Sciatic nerve (tissue), 2 donors: ENCODE measurements at regions not wholly inside any gene's neighbourhood (a gene's known extent, or its start where the extent isn't known, plus 50 kb on each side); places are given as distances from the start of the nearest gene placed in this dataset.
"Not testable (repeated sequence)": the region's sequence is repeated elsewhere in the genome, so short reads cannot be mapped to it uniquely, and the experiment has no call there.

Experiments used
- ATAC-seq: fragments of 200-7000 bp; cut with Tn5 transposase; one replicate; pipeline ENCODE4 v1.9.1; 2020; ENCODE audit warnings: mild to moderate bottlenecking, moderate library complexity
- DNase-seq: peaks from one replicate; pipeline ENCODE4 v3.0.0-alpha.2; 2020; ENCODE audit warnings: low spot score
- intact Hi-C: fragments of 100-400 bp; cut with DNase I; formaldehyde crosslinking; loops from one replicate; pipeline ENCODE4 v1.14.2; 2022
- donor health status: DM: no; HTN: no; CAD: no.
- donor health status: DM: no; HTN: no; CAD: no.

DNA sequence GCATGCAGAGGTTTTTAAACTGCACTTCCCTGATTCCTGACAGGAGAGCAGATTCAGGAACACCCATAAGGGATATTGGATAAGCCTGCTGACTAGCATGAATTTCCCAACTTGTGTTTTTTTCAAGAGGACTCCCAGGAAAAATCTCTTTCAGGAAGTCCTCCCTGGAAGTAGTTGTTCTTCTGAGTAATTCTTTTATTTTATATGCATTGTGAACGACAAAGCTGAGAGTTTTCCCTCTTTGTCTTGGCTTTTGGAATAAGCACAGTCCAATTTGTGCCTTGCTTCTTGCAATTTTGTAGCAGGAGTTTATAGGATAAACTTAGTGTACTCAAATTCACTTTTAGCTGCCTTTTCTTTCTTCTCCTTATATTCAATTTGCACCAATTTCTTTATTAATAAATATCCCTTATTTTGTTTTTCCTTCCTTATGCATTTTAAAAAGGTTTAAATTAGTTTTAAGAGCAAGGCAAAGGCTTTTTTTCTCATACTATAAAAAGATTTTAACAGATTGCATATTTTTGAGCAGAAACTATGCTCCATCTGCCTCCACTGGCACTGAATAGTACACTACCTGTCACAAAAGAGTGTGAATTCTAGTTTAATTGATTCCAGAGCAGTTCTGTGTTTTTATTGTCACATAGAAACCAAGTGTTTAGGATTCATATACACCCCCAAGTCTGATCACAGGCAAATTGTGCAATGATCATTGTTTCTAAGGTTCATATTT, 543.3 kb upstream of the SPRY2 start:
- no peak for DNase-seq
- no peak for ATAC-seq
- intact Hi-C loops, result no loop called here

DNA sequence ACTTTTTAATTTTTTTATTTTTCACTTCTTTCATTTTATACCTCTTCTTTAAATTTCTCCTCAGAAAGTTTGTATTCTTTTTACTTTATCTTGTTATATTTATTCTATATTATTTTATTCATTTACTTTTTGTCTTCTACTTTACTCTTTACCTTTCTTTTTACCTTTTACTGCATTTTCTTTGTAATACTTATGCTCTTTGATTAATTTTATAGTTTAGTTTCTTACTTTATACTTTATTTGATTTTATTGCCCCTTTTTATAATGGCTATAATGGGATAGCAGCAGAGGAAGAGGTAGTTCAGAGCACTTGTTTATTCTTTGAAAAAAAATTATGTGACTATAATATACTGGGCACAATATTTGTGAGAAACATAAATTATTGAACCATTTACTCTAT, 542.6 kb upstream of the SPRY2 start:
- ATAC-seq (no peak), DNase-seq (no peak)
- intact Hi-C loops, result no loop called here

DNA sequence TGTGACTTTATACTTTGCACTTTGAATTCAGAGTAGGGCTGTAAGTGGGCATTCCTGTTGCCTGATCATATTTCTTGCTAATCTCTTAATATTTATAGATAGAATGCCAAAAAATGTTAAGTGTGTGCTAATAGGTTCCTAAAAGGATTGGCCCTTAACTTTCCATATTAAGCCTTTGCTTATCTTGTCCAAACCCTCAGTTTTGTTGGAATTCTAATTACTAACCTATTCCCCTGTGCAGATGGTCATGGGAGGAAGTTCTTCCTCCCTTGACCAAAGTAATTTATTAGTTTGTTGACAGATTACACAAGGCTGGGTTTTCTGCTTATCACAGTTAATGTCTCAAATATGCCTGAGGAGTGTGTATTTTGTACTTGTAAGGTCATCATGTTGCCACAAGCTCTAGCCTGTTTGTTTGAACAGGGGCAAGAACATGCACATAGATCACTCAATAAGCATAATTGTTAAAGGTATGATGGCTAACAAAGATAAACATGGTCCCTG, 541.1 kb upstream of the SPRY2 start:
- ATAC-seq (peak; percentile 92), DNase-seq (no peak)
- intact Hi-C loops, result no loop called here

DNA sequence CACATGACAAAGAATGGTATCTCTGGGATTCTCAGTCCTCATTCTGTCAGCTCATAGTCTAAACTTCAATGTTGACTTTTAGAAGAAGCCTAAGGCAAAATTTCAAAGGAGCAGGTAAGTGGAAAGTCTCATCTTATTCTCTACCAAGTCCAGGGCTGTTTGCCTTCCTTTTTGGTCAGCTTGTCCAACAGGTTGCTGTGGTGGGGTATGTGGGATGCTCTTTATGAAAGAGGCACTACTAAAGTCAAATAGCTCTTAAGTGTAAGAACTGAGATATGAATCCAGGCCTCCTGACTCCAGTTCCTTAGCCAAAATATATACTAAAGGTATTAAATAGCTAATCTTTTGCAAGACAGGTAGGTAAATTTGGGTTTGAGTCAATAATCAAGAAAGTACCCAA, 540.6 kb upstream of the SPRY2 start:
- intact Hi-C loops, result no loop called here
- ATAC-seq, result peak; percentile 16
- no peak for DNase-seq

DNA sequence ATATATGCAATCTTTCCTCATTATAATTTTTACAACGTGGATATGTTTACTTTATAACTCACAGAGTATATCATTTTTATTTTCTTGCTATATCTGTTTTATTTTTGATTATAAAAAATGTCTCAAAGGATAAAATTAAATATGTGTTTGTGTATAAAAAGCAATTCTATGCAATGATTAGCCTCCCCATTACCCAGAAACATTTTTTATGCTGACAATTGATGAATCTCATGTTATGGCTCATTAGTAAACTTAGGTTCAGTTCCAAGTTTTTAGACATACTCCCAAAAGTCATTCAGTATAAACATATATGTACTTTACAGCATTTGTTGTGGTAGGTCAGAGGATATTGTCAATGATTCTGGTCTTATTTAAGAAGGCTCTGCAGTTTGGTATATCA, 540.1 kb upstream of the SPRY2 start:
- DNase-seq (no peak), ATAC-seq (no peak)
- intact Hi-C loops, result no loop called here

DNA sequence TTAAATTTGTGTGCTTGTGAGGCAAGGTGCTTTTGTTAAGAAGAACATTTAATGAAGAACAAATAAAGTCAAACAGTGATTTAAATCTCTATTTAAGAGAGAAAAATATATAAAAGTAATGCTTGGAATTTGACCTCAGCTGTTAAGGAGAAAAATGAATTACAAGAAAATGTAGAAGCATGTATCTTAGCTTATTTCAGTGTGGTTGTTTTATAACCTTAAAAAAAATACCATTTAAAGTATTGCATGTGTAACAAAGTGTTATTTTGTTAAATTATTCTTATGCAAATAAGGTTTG, 537.0 kb upstream of the SPRY2 start:
- DNase-seq (no peak), ATAC-seq (no peak)
- intact Hi-C loops, result no loop called here

DNA sequence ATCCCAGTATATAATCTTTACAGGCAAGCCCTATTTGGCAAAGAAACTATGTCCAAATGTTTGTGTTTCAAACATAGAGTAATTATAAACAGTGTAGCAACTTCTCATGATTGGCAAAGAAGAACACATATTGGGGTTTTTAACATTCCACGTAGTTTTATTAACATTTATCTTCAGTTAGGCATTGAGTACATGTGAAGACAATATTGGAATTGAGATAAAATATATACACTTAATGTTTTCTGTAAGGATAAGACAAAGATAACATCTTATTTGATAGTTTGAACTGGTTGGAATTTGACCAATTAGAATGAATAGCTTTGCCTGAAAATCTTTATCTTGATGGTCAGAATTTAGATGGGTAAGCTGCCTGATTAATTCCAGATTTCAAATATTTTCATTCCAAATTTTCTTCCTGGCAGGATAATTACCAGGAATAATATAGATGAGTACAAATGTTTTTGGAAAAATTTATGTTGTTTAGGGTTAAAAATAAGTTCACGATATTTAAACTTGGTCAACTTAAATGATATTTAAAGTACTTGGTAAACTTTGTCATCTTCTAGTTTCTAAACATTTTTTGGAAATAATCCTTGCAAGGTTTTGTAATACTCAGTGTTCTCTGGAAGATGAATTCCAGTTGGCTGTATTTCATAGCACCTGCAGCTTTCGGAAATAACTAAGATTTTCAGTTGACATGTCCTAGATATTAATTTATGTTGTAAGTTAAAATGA, 536.5 kb upstream of the SPRY2 start:
- intact Hi-C loops, result no loop called here
- no peak for DNase-seq
- no peak for ATAC-seq

DNA sequence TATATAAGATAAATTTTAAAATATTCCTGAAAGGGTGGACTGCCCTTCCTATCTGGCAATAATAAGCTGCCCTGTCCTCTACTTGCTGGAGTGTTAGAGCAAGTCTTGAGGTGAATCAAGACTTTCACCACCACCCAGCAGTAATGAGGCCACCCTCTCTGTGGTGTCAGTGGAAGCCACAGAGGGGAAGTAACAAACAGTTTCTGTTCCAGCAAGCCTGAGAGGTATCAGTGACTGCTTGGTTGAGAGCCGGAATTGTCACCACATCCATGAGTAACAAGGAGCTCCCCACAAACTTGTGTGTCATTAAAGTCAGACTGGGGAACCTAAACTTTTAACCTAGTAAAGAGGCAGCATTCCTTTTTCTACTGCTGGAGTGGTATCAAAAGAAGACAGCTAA, 532.7 kb upstream of the SPRY2 start:
- no peak for DNase-seq
- no peak for ATAC-seq
- intact Hi-C loops, result no loop called here

DNA sequence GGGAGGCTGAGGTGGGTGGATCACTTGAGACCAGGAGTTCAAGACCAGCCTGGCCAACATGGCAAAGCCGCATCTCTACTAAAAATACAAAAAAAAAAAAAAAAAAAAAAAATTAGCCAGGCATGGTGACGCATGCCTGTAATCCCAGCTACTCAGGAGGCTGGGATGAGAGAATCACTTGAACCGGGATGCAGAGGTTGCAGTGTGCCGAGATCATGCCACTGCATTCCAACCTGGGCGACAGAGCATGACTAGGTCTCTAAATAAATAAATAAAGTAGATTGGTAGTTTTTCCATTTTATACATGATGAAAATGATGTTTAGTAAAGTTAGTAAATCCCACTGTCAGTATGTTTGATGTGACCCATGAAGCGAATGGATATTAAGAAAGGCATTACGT, 531.0 kb upstream of the SPRY2 start:
- DNase-seq, ATAC-seq, intact Hi-C loops: not testable (repeated sequence)

DNA sequence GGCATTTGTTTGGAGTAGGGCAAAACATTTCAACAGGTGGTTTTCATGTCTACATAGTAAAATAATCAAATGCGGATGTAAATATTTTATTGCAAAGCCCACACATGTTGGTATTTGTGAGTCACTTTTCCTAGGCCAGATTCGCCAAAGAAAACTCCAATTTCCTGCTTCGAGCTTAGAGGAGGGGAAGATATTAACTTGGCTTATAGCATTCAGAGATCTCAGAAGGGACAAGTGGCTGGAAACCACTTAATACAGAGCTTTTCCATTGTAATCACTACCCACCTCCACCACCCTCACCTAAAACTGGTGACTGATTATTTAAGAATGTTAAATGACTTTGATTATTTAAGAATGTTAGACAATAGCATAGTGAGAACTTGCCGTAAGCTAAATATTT, 530.6 kb upstream of the SPRY2 start:
- intact Hi-C loops, result no loop called here
- DNase-seq (no peak), ATAC-seq (no peak)

DNA sequence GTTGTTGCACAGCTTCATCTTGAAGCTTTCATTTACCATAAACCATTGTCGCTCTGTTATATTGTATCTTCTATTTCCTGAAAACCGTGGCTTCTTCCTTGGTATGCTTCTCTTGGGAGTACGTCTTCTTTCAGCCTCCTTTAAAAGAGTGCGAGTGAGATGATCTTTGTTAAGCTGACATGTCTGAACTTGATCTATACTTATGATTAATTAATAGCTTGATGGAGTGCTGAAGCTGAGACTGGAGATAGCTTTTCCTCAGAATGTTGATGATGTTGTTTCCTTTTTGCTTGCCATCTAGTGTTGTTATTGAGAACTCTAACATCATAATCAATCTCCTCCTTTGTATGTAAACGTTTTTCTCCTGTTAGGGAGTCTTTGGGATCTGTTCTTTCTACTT, 529.3 kb upstream of the SPRY2 start:
- DNase-seq (no peak), ATAC-seq (no peak)
- intact Hi-C loops, result no loop called here

DNA sequence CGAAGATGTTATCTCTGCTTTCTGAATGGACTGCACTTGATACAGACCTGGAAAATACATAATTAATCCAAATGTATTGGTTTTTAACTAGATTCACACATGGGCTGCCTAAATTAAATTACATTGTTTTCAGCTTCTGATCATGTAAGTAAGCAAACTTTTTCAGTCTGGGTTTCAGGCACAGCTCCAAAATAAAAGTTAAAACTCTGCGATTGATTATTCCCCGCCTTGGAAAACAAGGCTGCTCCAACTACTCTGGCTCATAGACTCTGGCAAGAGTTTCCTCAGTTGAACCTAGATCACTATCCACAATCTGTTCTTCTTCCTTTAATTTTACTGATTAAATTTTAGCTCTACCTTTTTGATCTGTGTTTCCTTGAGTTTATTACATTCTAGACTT, 526.0 kb upstream of the SPRY2 start:
- no peak for ATAC-seq
- intact Hi-C loops, result no loop called here
- no peak for DNase-seq

DNA sequence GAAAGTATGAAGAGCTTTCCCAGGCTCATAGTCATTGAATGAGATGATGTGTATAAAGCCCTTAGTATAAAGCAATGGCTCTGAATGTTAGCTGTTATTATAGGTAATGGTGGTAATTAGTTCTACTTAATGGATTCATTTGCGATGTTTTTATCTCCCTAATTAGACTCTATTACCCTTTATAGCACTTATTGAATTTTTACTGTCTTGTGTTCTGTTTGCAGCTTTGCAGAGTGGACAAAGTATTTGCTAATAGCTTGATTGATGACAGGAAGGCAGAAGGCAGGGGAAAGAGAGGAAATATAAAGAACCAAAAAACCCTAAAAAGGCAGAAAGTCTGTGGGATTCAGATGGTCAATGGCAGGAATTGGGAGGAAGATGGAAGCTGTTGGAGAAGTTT, 524.4 kb upstream of the SPRY2 start:
- no peak for DNase-seq
- intact Hi-C loops, result no loop called here
- ATAC-seq, result no peak

DNA sequence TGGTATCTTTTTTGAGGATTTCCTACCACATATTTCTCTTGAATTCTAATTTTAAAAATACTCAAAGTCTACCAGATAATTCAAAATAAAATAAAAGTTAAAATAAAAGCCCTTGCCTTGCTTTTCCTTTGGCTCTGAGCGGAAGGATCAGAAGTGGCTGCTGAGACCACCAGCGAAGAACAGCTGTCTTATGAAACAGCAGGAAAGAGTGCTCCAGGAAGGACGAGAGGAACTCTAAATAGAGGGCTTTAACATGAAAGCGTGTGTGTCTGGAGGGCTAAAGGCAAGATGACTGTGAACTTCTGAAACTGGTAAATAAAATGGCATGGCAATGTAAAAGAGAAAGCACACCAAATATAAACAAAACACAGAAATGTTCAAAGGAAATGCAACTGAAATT, 521.5 kb upstream of the SPRY2 start:
- intact Hi-C loops, result no loop called here
- ATAC-seq (no peak), DNase-seq (no peak)

DNA sequence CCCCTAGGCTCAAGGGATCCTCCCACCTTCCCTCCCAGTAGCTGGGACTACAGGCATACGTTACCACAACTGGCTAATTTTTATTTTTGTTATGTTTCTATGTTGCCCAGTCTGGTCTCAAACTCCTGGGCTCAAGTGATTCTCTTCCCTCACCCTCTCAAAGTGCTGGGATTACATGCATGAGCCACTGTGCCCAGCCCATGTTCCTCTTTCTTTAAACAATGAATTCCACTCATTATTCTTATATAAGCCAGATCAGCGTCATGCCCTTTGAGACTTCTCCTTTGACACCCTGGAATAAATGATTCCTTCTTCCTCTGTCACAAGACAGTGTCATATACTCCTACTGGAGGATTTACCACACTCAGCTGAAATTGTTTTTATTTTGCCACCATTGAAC, 519.9 kb upstream of the SPRY2 start:
- DNase-seq, result no peak
- intact Hi-C loops, result no loop called here
- ATAC-seq, result no peak

DNA sequence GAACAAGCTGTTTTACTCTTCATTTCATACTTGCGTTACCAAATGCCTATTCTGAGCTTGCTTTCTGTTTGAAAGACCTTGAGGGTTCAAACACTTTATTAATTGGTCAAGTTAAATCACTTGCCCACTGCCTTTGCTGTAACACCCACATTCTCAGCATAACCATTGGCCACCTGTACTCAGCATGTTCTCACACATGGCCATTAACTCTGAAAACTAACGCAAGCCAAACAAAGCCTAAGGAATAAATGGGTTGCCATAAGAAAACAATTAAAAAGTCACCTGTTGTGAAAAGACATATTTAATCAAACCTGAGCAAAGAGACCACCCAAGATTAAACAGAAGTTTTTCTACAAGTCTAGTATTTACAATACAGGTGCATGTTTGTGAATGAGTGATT, 517.2 kb upstream of the SPRY2 start:
- intact Hi-C loops, result no loop called here
- no peak for ATAC-seq
- no peak for DNase-seq

DNA sequence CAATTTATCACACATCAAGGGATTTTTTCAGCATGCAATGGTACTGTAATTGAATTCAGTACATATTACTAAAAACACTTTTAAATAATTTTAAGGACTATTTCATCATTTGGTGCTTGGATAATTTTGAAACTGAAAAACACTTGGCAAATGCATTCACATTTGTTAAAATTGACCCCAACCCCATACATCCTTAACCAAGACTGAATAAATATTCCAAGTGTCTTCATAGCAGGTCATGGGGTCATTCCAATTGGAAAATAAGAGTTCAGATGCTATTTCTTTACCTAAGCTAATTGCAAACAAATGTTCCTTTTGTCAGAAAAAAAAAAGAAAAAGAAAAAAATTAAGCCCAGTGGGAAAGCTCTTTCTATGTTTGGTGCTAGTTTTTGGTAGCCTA, 516.4 kb upstream of the SPRY2 start:
- peak; percentile 49 for ATAC-seq
- intact Hi-C loops, result no loop called here

DNA sequence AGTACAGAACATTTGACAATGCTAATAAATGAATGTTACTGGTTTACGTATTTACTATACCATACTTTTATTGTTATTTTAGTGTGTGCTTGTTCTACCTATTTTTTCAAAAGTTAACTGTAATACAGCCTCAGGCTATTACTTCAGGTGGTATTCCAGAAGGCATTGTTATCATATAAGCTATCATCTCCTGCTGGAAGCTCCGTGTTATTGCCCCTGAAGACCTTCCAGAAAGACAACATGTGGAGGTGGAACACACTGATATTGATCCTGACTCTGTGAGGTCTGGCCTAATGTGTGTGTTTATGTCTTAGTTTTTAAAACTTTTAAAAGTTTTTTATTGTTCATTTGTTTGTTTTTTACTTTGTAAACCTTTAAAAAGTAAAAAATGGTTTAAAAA, 509.8 kb upstream of the SPRY2 start:
- ATAC-seq (no peak), DNase-seq (no peak)
- intact Hi-C loops, result no loop called here

More for the DNA sequence above, 516.4 kb upstream of the SPRY2 start:
- DNase-seq, result no peak

DNA sequence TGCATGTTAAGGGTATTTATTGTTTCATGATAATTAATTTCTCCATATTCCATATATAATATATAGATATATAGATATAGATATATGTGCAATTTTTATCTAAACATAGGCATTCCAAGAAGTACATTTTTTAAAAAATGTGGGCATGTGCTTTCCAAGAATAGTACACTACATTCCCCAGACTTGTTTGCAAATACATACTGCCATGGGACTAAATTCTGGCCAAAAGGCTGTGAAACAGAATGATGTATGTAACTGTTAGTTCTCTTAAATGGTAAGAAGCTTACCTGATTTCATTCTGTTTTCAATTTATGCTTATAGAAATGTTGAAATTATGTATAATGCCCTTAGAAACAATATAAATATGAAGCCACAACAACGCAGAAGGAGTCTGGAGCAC, 503.2 kb upstream of the SPRY2 start:
- no peak for DNase-seq
- intact Hi-C loops, result no loop called here
- ATAC-seq, result no peak

DNA sequence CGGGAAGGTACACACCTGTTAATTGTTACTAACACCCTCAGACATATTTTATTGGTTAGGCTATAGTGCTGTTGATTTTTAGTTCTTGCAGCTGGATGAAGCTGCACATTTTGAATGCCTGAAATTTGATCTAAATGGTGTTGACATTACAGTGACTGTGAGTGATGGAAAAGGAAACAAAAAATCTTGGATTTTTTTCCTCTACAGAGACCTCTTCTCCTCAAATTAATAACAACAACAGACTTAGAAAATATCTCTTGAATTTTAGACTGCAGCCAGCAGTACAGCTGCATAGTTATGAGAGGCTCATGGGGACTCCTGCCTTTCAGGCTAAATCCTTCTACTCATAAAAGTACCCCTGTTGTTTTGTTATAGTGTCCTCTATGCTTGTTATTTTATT, 500.5 kb upstream of the SPRY2 start:
- peak; percentile 70 for ATAC-seq
- intact Hi-C loops, result no loop called here
- DNase-seq, result no peak
